Activated naive CD4-positive, alpha-beta T cell treated with anti-CD3 and anti-CD28 coated beads, Interleukin-2, amount 10 ng/mL, durations not matched to agents 7 days and 5 days (primary cell): ENCODE measurements at regions not wholly inside any gene's neighbourhood (a gene's known extent, or its start where the extent isn't known, plus 50 kb on each side); places are given as distances from the start of the nearest gene placed in this dataset.
"Not testable (repeated sequence)": the region's sequence is repeated elsewhere in the genome, so short reads cannot be mapped to it uniquely, and the experiment has no call there.

Source experiments
- CTCF ChIA-PET: fragments of 350-600 bp; sonication (Branson Sonifier 250); formaldehyde crosslinking; loops from one replicate; lab custom pipeline; 2021; ENCODE audit warnings: antibody characterized with exemption; lab: Charles Lee
- DNase-seq: peaks from one replicate; pipeline ENCODE4 v3.0.0-alpha.2; 2020
- H3K27ac Mint-ChIP-seq: one replicate; pipeline ENCODE4 v1.8.0; 2021; ENCODE audit warnings: mild to moderate bottlenecking, moderate library complexity, mixed read lengths
- H3K27me3 Mint-ChIP-seq: one replicate; pipeline ENCODE4 v1.8.0; 2021; ENCODE audit warnings: mild to moderate bottlenecking, mixed read lengths
- H3K36me3 Mint-ChIP-seq: one replicate; pipeline ENCODE4 v1.8.0; 2021; ENCODE audit warnings: mixed read lengths
- H3K4me1 Mint-ChIP-seq: one replicate; pipeline ENCODE4 v1.8.0; 2021; ENCODE audit warnings: mixed read lengths
- H3K4me3 Mint-ChIP-seq: one replicate; pipeline ENCODE4 v1.8.0; 2021; ENCODE audit warnings: mild to moderate bottlenecking, moderate library complexity, mixed read lengths
- H3K9me3 Mint-ChIP-seq: one replicate; pipeline ENCODE4 v1.8.0; 2021; ENCODE audit warnings: mixed read lengths

- H3K9me3 Mint-ChIP-seq = no peaks in the 10 kb centered on the region
- no peaks in the 10 kb centered on the region for H3K4me1 Mint-ChIP-seq
- no peak for DNase-seq
- no peak overlapping the region for H3K4me3 Mint-ChIP-seq
- no peaks in the 10 kb centered on the region for H3K36me3 Mint-ChIP-seq
- peaks cover 14% of the 10 kb centered on the region for H3K27me3 Mint-ChIP-seq
- H3K27ac Mint-ChIP-seq = no peak overlapping the region
- CTCF ChIA-PET = no interaction called here
Measured at GRCh38 chr1:203985044-203985443, 87.9 kb upstream of the SOX13 start.

GRCh38 chr1:203985676-203986075 is 87.2 kb upstream of the SOX13 start:
- H3K4me1 Mint-ChIP-seq = no peaks in the 10 kb centered on the region
- no peaks in the 10 kb centered on the region for H3K36me3 Mint-ChIP-seq
- CTCF ChIA-PET = no interaction called here
- no peak overlapping the region for H3K4me3 Mint-ChIP-seq
- peaks cover 14% of the 10 kb centered on the region for H3K27me3 Mint-ChIP-seq
- no peak for DNase-seq
- H3K9me3 Mint-ChIP-seq = no peaks in the 10 kb centered on the region
- H3K27ac Mint-ChIP-seq = no peak overlapping the region

DNA sequence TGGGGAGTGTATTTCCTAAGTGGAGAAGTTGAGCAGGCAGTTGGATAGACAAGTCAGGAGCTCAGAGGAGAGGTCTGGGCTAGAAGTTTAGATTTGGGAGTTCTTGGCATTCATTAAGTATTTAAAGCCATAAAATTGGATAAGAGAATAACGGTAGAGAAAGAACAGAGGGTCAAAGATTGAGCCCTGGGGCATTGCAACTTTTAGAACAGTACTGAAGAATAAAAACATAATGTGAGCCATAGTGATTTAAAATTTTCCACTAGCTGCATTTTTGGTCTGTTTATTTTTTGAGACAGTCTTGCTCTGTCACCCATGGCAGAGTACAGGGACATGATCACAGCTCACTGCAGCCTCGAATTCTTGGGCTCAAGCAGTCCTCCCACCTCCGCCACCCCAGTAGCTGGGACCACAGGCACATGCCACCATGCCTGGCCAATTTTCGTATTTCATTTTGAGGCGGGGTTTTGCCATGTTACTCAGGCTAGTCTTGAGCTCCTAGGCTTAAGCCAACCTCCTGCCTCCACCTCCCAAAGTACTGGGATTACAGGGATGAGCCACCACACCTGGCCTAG is 85.9 kb upstream of the SOX13 start:
- no peaks in the 10 kb centered on the region for H3K36me3 Mint-ChIP-seq
- H3K27ac Mint-ChIP-seq = no peak overlapping the region
- H3K9me3 Mint-ChIP-seq = no peaks in the 10 kb centered on the region
- no peak for DNase-seq
- H3K27me3 Mint-ChIP-seq = peaks cover 14% of the 10 kb centered on the region
- no peaks in the 10 kb centered on the region for H3K4me1 Mint-ChIP-seq
- CTCF ChIA-PET = interaction anchor here (0.6 kb wide), 1 partner anchor 19 kb away, joined by 6 read pairs; no protein-coding TSS in a partner anchor
- no peak overlapping the region for H3K4me3 Mint-ChIP-seq

- H3K27me3 Mint-ChIP-seq = peaks cover 20% of the 10 kb centered on the region
- no peaks in the 10 kb centered on the region for H3K36me3 Mint-ChIP-seq
- no peaks in the 10 kb centered on the region for H3K4me1 Mint-ChIP-seq
- H3K9me3 Mint-ChIP-seq = no peaks in the 10 kb centered on the region
- H3K4me3 Mint-ChIP-seq = no peak overlapping the region
- no peak for DNase-seq
- no peak overlapping the region for H3K27ac Mint-ChIP-seq
- CTCF ChIA-PET = no interaction called here
Measured at GRCh38 chr1:203990118-203990517, 82.8 kb upstream of the SOX13 start.

DNA sequence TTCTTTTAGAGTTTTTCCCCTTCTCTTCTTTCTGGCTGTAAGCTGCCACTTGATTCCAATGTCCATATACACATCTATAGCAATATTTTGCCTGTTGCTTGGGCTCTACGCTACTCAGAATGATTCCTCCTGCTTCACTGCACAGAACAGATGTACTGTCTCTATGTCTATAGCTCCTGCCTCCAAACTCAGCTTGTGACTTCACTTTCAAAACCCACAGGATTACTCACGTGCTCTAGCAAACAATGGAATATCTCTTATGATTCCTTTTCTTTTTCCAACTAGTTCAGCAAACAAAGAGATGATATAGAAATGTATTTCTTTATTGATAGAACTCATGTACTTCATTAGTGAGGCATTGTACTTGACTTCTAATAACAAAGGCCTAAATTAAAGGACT is 80.5 kb upstream of the SOX13 start:
- DNase-seq = no peak
- H3K36me3 Mint-ChIP-seq = no peaks in the 10 kb centered on the region
- no peaks in the 10 kb centered on the region for H3K9me3 Mint-ChIP-seq
- H3K27me3 Mint-ChIP-seq = peaks cover 25% of the 10 kb centered on the region
- no peak overlapping the region for H3K4me3 Mint-ChIP-seq
- no peaks in the 10 kb centered on the region for H3K4me1 Mint-ChIP-seq
- H3K27ac Mint-ChIP-seq = no peak overlapping the region
- CTCF ChIA-PET = no interaction called here

GRCh38 chr1:203993256-203993655 is 79.7 kb upstream of the SOX13 start:
- no peaks in the 10 kb centered on the region for H3K4me1 Mint-ChIP-seq

GRCh38 chr1:203995228-203995627 is 77.7 kb upstream of the SOX13 start:
- no peak for DNase-seq
- Mint-ChIP-seq H3K27ac (no peak overlapping the region), H3K4me1 (no peaks in the 10 kb centered on the region), H3K36me3 (no peaks in the 10 kb centered on the region), H3K4me3 (no peak overlapping the region), H3K9me3 (no peaks in the 10 kb centered on the region), H3K27me3 (peaks cover 22% of the 10 kb centered on the region)
- CTCF ChIA-PET = no interaction called here

More at GRCh38 chr1:203993256-203993655, 79.7 kb upstream of the SOX13 start:
- CTCF ChIA-PET = interaction anchor here (0.6 kb wide), 2 partner anchors 122 to 612 kb away, joined by 3 to 4 read pairs; no protein-coding TSS in a partner anchor
- Mint-ChIP-seq H3K27ac (no peak overlapping the region), H3K4me3 (no peak overlapping the region), H3K27me3 (peaks cover 22% of the 10 kb centered on the region), H3K36me3 (no peaks in the 10 kb centered on the region), H3K9me3 (no peaks in the 10 kb centered on the region)
- DNase-seq = no peak

DNA sequence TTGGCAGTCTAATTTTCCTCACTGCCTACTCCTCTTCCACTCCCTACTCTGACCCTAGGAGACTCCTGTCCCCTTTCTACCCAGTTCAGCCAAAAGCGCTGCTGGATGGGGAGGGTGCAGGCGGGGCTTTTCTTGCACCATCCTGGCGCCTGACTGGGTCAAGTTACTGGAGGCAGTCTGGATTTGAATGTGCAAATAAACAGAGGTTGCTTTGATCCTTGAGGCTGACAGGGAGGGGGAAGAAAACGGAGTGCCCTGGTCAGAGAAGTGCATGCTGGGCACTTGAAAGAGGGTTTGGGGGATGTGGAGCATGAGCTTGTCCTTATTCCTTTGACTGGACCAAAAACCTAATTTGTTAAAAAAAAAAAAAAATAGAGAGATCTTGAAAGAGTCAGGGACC is 76.8 kb upstream of the SOX13 start:
- CTCF ChIA-PET = no interaction called here
- Mint-ChIP-seq H3K4me1 (peaks cover 7% of the 10 kb centered on the region), H3K36me3 (no peaks in the 10 kb centered on the region), H3K4me3 (no peak overlapping the region), H3K9me3 (no peaks in the 10 kb centered on the region), H3K27me3 (peaks cover 22% of the 10 kb centered on the region), H3K27ac (no peak overlapping the region)
- no peak for DNase-seq

DNA sequence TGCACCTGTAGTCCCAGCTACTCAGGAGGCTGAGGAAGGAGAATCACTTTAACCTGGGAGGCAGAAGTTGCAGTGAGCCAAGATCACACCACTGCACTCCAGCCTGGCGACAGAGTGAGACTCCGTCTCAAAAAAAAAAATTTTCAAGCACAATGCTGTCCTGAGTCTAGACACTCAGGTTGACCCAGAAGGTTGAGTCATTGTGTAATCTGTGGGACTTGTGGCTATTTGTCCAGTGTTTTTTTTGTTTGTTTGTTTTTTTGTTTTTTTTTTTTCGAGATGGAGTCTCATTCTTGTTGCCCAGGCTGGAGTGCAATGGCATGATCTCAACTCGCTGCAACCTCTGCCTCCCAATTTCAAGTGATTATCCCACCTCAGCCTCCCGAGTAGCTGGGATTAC is 74.3 kb upstream of the SOX13 start:
- H3K9me3 Mint-ChIP-seq, H3K27ac Mint-ChIP-seq, H3K36me3 Mint-ChIP-seq, CTCF ChIA-PET, H3K4me1 Mint-ChIP-seq, DNase-seq, H3K4me3 Mint-ChIP-seq: not testable (repeated sequence)
- H3K27me3 Mint-ChIP-seq = peaks cover 23% of the 10 kb centered on the region

- Mint-ChIP-seq H3K4me3 (no peak overlapping the region), H3K4me1 (peaks cover 8% of the 10 kb centered on the region), H3K9me3 (no peaks in the 10 kb centered on the region), H3K36me3 (no peaks in the 10 kb centered on the region), H3K27me3 (peaks cover 26% of the 10 kb centered on the region), H3K27ac (no peak overlapping the region)
- CTCF ChIA-PET = no interaction called here
- DNase-seq = no peak
Measured at GRCh38 chr1:203999618-204000017, 73.3 kb upstream of the SOX13 start.

DNA sequence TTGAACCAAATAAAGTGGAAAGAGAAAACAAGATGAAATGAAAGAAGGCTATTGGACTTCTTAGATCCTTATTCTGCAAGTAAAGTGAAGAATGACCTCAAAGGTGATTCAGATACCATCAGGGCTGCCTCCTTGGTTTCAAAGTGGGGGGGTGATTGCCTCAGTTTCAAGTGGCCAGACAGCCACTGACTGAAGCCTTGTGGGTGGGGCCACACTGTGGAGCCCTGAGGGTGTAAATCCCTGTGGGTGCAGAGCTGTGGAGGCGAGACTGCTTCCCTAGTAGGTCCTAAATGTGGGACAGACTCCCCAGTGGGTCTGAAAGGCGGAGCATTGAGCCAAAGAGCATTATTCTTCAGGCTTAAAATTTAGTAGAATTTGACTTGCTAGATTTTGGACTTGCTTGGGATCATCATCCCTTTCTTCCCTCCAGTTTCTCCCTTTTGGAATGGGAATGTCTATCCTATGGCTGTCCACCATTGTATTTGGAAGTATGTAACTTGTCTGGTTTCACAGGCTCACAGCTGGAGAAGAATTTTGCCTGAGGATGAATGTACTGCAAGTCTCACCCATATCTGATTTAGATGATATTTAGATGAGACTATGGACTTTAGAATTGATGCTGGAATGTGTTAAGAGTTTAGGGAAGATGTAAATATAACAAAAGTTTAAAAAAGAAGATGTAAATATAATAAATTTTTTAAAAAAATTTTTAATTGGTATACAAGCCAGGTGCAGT is 71.6 kb upstream of the SOX13 start:
- Mint-ChIP-seq H3K4me3 (no peak overlapping the region), H3K27me3 (peaks cover 23% of the 10 kb centered on the region), H3K27ac (no peak overlapping the region), H3K9me3 (no peaks in the 10 kb centered on the region), H3K4me1 (peaks cover 8% of the 10 kb centered on the region), H3K36me3 (no peaks in the 10 kb centered on the region)
- CTCF ChIA-PET = interaction anchor here (0.7 kb wide), 1 partner anchor 802 kb away, joined by 5 read pairs; no protein-coding TSS in a partner anchor
- no peak for DNase-seq

GRCh38 chr1:204002614-204003013 is 70.3 kb upstream of the SOX13 start:
- DNase-seq = no peak
- H3K27me3 Mint-ChIP-seq = peaks cover 19% of the 10 kb centered on the region
- no peak overlapping the region for H3K27ac Mint-ChIP-seq
- H3K36me3 Mint-ChIP-seq = no peaks in the 10 kb centered on the region
- CTCF ChIA-PET = no interaction called here
- no peak overlapping the region for H3K4me3 Mint-ChIP-seq
- peaks cover 8% of the 10 kb centered on the region for H3K4me1 Mint-ChIP-seq
- no peaks in the 10 kb centered on the region for H3K9me3 Mint-ChIP-seq

DNA sequence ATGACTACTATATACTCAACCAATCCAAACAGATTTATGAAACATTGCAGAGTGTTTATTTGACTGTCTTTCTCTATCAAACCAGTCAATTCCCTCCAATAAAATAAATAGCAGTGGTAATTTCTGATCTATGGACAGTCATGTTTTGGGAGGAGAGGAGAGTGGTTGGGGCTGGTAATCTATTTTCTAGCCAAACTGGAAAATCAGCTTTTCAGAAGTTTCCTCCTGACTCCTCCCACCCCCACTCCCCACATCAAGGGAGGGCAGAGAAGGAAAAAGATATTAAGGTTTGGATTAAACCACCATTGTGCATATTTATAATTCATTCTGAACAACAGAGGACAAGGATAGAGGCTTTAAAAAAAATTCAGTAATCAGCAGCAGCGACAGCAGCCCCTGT is 69.4 kb upstream of the SOX13 start:
- DNase-seq = no peak
- Mint-ChIP-seq H3K4me1 (peaks cover 8% of the 10 kb centered on the region), H3K27ac (no peak overlapping the region), H3K4me3 (no peak overlapping the region), H3K36me3 (no peaks in the 10 kb centered on the region), H3K9me3 (no peaks in the 10 kb centered on the region), H3K27me3 (peaks cover 19% of the 10 kb centered on the region)
- CTCF ChIA-PET = no interaction called here

DNA sequence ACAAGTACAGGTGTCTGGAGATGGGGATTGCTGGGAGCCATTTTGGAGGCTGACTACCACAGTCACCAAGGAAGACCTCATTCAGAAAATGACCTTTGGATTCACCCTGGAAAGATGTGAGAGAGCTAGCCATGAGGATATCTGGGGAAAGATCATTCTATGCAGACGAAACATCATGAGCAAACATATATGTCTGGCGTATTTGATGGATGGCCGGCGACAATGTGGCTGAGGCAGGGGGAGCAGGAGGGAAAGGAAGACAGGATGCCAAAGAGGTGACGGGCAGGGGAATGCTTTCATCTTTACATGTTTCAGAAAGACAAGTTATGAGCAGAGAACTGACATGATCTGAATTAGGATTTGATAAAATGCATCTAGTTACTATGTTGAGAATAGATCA is 61.5 kb upstream of the SOX13 start:
- no peak overlapping the region for H3K27ac Mint-ChIP-seq
- H3K27me3 Mint-ChIP-seq = peaks cover 3% of the 10 kb centered on the region
- H3K9me3 Mint-ChIP-seq = no peaks in the 10 kb centered on the region
- CTCF ChIA-PET = no interaction called here
- no peak for DNase-seq
- H3K4me1 Mint-ChIP-seq = no peaks in the 10 kb centered on the region
- no peak overlapping the region for H3K4me3 Mint-ChIP-seq
- H3K36me3 Mint-ChIP-seq = no peaks in the 10 kb centered on the region

DNA sequence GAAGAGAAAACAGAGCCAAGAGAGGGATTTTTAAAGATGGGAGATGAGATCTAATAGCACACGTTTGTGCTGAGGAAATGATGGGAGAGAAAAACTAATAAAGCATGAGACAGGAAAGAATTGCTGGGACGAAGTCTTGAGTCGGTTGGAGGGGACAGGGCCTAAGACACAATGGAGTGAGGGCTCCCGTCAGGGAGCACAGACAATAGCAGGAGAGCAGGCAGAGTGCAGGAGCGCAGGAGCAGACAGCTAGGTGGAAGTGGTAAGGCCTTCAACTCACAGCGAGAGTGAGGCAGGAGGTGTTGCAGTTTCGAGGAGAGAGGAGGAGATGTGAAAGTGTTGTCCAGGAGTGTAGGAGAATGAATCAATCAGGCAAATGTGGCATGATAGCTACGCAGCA is 59.9 kb upstream of the SOX13 start:
- CTCF ChIA-PET = no interaction called here
- Mint-ChIP-seq H3K36me3 (no peaks in the 10 kb centered on the region), H3K27ac (no peak overlapping the region), H3K4me1 (no peaks in the 10 kb centered on the region), H3K4me3 (no peak overlapping the region), H3K27me3 (peaks cover 10% of the 10 kb centered on the region), H3K9me3 (no peaks in the 10 kb centered on the region)
- DNase-seq = no peak
